ENCODE measurements at regions not wholly inside any gene's neighbourhood (a gene's known extent, or its start where the extent isn't known, plus 50 kb on each side); places are given as distances from the start of the nearest gene placed in this dataset.

DNA sequence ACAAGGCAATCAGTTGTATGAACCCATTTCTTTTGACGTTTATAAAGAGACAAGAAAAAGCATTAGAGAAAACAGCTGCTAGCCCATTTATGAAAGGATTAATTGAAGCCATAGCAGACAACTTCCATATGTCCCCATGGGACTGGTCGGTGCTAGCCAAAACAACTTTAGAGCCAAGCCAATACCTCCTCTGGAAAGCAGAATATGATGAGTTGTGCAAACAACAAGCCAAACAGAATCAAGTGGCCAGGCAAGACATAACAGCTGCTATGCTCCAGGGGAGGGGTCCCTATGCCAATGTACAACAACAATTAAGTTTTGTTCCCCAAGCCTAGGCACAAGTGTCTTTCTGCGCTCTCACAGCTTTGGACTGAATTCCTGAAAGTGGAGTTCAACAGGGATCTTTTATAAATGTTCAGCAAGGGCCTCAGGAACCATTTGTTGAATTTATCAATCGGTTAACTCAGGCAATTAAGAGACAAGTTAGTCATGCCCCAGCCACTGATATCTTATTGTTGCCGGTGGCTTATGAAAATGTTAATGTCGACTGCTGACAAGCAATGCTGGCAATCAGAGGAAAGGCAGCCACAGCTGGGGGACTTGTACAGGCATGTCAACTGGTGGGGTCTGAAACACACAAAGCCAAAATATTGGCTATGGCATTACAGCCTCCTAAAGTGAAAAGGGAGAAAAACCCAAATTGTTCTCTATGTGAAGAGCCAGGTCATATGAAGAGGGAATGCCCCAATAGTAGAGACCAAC is 1593.1 kb upstream of the TENM4 start:
- H3K18ac ChIP-seq (ENCODE audit: low read length), result no peak overlapping the region
- H3K14ac ChIP-seq (ENCODE audit: low read length), result no peak overlapping the region
- no peak overlapping the region for H3K9ac ChIP-seq (ENCODE audit: low read depth, low read length, poor library complexity)
- no peak overlapping the region for H3K4ac ChIP-seq (ENCODE audit: low read length)
- no peaks in the 10 kb centered on the region for H3K4me1 ChIP-seq (ENCODE audit: control insufficient read depth in 2 of 2, insufficient read depth in 1 of 2, low read depth in 1 of 2, low read length in 2 of 2)
- H3K4me2 ChIP-seq (ENCODE audit: insufficient read depth, low read length, poor library complexity, severe bottlenecking), result no peak overlapping the region
- H3K79me1 ChIP-seq (ENCODE audit: low read depth, low read length), result no peaks in the 10 kb centered on the region
- no peak overlapping the region for H4K8ac ChIP-seq (ENCODE audit: low read depth, low read length)
- H3K4me3 ChIP-seq (ENCODE audit: low read length in 2 of 2), result no peak overlapping the region
- no peaks in the 10 kb centered on the region for H3K36me3 ChIP-seq (replicated peaks in 1 of 2; ENCODE audit: control insufficient read depth in 2 of 2, insufficient read depth in 2 of 2, low read length in 2 of 2)
- H4K91ac ChIP-seq (ENCODE audit: low read depth, low read length, poor library complexity), result no peak overlapping the region
- H2BK12ac ChIP-seq (ENCODE audit: low read length), result no peak overlapping the region
- DNase-seq (ENCODE audit: low spot score), result no peak
- no peak overlapping the region for H2BK120ac ChIP-seq (ENCODE audit: low read depth, low read length)
- no peak overlapping the region for H3K23ac ChIP-seq (ENCODE audit: low read depth, low read length, poor library complexity)
- H3K27me3 ChIP-seq (ENCODE audit: control insufficient read depth in 3 of 3, insufficient read depth in 3 of 3, low read depth in 1 of 3, low read length in 3 of 3), result no peaks in the 10 kb centered on the region
- WGBS, 2 donors (ENCODE audit: extremely low coverage in 2 of 2, insufficient read length in 2 of 2, insufficient replicate concordance in 1 of 2), result no CpG with 5 or more reads among the region's 6 CpGs
- no peak overlapping the region for H2BK15ac ChIP-seq (ENCODE audit: low read length)
- peaks cover 2 to 16% of the 10 kb centered on the region in 2 donors for H3K9me3 ChIP-seq (replicated peaks in 1 of 2; ENCODE audit: control insufficient read depth in 2 of 2, insufficient read depth in 1 of 2, low read depth in 1 of 2, low read length in 2 of 2)
- no peak overlapping the region for H3K27ac ChIP-seq (replicated peaks; ENCODE audit: low read length)
- no peak overlapping the region for H2BK5ac ChIP-seq (ENCODE audit: low read length)
- no peak overlapping the region for H2AK5ac ChIP-seq (ENCODE audit: low read depth, low read length)
- H2AFZ ChIP-seq (ENCODE audit: low read length), result peak overlapping the region; percentile 63

DNA sequence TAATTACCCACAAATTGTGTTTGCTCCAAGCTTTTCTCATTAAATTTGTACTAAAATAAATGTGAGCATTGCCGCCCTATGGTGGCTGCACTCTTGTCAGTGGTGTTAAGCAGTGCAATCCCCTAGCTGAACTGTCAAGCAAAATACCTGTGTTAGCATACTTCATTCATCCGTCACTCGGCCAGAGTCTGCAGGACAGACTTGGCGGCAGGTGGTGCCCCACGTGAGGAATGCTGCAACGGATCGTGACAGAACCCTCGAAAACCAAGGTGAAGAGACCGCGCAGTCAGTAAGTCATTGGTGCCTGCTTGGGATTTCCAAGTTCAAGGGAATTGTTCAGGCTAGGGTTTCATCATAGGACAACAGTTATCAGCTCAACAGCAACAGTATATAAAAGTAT is 1592.1 kb upstream of the TENM4 start:
- Histone ChIP-seq H4K8ac (ENCODE audit: low read depth, low read length) (no peak overlapping the region), H3K27me3 (ENCODE audit: control insufficient read depth in 3 of 3, insufficient read depth in 3 of 3, low read depth in 1 of 3, low read length in 3 of 3) (no peaks in the 10 kb centered on the region), H3K4me1 (ENCODE audit: control insufficient read depth in 2 of 2, insufficient read depth in 1 of 2, low read depth in 1 of 2, low read length in 2 of 2) (no peaks in the 10 kb centered on the region), H4K91ac (ENCODE audit: low read depth, low read length, poor library complexity) (no peak overlapping the region), H3K79me1 (ENCODE audit: low read depth, low read length) (no peaks in the 10 kb centered on the region), H3K9me3 (replicated peaks in 1 of 2; ENCODE audit: control insufficient read depth in 2 of 2, insufficient read depth in 1 of 2, low read depth in 1 of 2, low read length in 2 of 2) (peaks cover 0 to 16% of the 10 kb centered on the region in 2 donors), H3K4ac (ENCODE audit: low read length) (no peak overlapping the region), H3K18ac (ENCODE audit: low read length) (no peak overlapping the region), H3K4me2 (ENCODE audit: insufficient read depth, low read length, poor library complexity, severe bottlenecking) (no peak overlapping the region), H3K9ac (ENCODE audit: low read depth, low read length, poor library complexity) (no peak overlapping the region), H2AK5ac (ENCODE audit: low read depth, low read length) (no peak overlapping the region), H2BK5ac (ENCODE audit: low read length) (no peak overlapping the region), H2BK120ac (ENCODE audit: low read depth, low read length) (no peak overlapping the region), H3K14ac (ENCODE audit: low read length) (no peak overlapping the region), H3K4me3 (ENCODE audit: low read length in 2 of 2) (no peak overlapping the region), H2AFZ (ENCODE audit: low read length) (no peak overlapping the region), H3K27ac (replicated peaks; ENCODE audit: low read length) (no peak overlapping the region), H3K23ac (ENCODE audit: low read depth, low read length, poor library complexity) (no peak overlapping the region), H2BK12ac (ENCODE audit: low read length) (no peak overlapping the region), H2BK15ac (ENCODE audit: low read length) (no peak overlapping the region), H3K36me3 (replicated peaks in 1 of 2; ENCODE audit: control insufficient read depth in 2 of 2, insufficient read depth in 2 of 2, low read length in 2 of 2) (no peaks in the 10 kb centered on the region)
- DNase-seq (ENCODE audit: low spot score), result no peak
- WGBS, 2 donors (ENCODE audit: extremely low coverage in 2 of 2, insufficient read length in 2 of 2, insufficient replicate concordance in 1 of 2), result no CpG with 5 or more reads among the region's 10 CpGs

DNA sequence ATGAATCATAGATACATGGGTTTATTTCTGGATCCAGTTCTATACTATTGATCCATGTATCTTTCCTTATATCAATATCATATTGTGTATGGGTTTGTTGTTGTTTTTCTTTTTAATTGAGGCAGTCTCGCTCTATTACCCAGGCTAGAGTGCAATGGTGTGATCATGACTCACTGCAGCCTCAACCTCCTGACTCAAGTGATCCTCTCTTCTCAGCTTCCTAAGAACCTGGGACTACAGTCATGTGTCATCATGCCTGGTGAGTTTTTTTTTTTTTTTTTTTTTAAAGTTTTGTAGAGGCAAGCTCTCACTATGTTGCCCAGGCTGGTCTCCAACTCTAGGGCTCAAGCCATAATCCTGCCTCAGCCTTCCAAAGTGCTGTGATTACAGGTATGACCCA is 1589.4 kb upstream of the TENM4 start:
- Histone ChIP-seq H2BK12ac (ENCODE audit: low read length) (no peak overlapping the region), H4K8ac (ENCODE audit: low read depth, low read length) (no peak overlapping the region), H2AFZ (ENCODE audit: low read length) (no peak overlapping the region), H3K14ac (ENCODE audit: low read length) (no peak overlapping the region), H3K79me1 (ENCODE audit: low read depth, low read length) (no peaks in the 10 kb centered on the region), H3K4me1 (ENCODE audit: control insufficient read depth in 2 of 2, insufficient read depth in 1 of 2, low read depth in 1 of 2, low read length in 2 of 2) (no peaks in the 10 kb centered on the region), H3K4ac (ENCODE audit: low read length) (no peak overlapping the region), H3K9ac (ENCODE audit: low read depth, low read length, poor library complexity) (no peak overlapping the region), H2BK15ac (ENCODE audit: low read length) (no peak overlapping the region), H3K18ac (ENCODE audit: low read length) (no peak overlapping the region), H3K36me3 (replicated peaks in 1 of 2; ENCODE audit: control insufficient read depth in 2 of 2, insufficient read depth in 2 of 2, low read length in 2 of 2) (no peaks in the 10 kb centered on the region), H3K4me2 (ENCODE audit: insufficient read depth, low read length, poor library complexity, severe bottlenecking) (no peak overlapping the region), H3K27me3 (ENCODE audit: control insufficient read depth in 3 of 3, insufficient read depth in 3 of 3, low read depth in 1 of 3, low read length in 3 of 3) (no peaks in the 10 kb centered on the region), H3K27ac (replicated peaks; ENCODE audit: low read length) (no peak overlapping the region), H3K23ac (ENCODE audit: low read depth, low read length, poor library complexity) (no peak overlapping the region), H3K4me3 (ENCODE audit: low read length in 2 of 2) (no peak overlapping the region), H4K91ac (ENCODE audit: low read depth, low read length, poor library complexity) (no peak overlapping the region), H3K9me3 (replicated peaks in 1 of 2; ENCODE audit: control insufficient read depth in 2 of 2, insufficient read depth in 1 of 2, low read depth in 1 of 2, low read length in 2 of 2) (peaks cover 0 to 3% of the 10 kb centered on the region in 2 donors), H2AK5ac (ENCODE audit: low read depth, low read length) (no peak overlapping the region), H2BK120ac (ENCODE audit: low read depth, low read length) (no peak overlapping the region), H2BK5ac (ENCODE audit: low read length) (no peak overlapping the region)
- DNase-seq (ENCODE audit: low spot score), result no peak
- no CpG with 5 or more reads among the region's 1 CpG for WGBS, 2 donors (ENCODE audit: extremely low coverage in 2 of 2, insufficient read length in 2 of 2, insufficient replicate concordance in 1 of 2)

DNA sequence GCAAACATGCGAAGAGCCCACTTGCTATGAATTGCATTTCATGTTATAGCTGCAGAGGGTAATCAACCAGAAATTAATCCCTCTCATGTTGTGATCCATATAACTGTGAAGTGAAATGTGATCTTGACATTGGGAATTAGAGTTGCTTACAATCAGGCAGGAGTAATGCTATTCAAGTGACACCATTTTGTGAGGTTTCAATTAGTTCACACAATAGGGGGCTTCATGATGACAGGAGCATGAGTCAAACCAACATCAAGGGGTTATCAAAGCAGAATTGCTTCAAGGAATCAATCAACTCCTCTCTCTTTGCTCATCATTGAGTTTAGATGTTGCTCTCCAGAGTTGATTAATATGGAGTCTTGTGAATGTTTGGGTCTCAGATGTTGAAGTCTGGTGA is 1585.2 kb upstream of the TENM4 start:
- Histone ChIP-seq H4K91ac (ENCODE audit: low read depth, low read length, poor library complexity) (no peak overlapping the region), H3K14ac (ENCODE audit: low read length) (no peak overlapping the region), H3K4me2 (ENCODE audit: insufficient read depth, low read length, poor library complexity, severe bottlenecking) (no peak overlapping the region), H3K4me1 (ENCODE audit: control insufficient read depth in 2 of 2, insufficient read depth in 1 of 2, low read depth in 1 of 2, low read length in 2 of 2) (no peaks in the 10 kb centered on the region), H3K27me3 (ENCODE audit: control insufficient read depth in 3 of 3, insufficient read depth in 3 of 3, low read depth in 1 of 3, low read length in 3 of 3) (no peaks in the 10 kb centered on the region), H2BK15ac (ENCODE audit: low read length) (no peak overlapping the region), H2BK120ac (ENCODE audit: low read depth, low read length) (no peak overlapping the region), H2BK5ac (ENCODE audit: low read length) (no peak overlapping the region), H2BK12ac (ENCODE audit: low read length) (no peak overlapping the region), H2AK5ac (ENCODE audit: low read depth, low read length) (no peak overlapping the region), H3K36me3 (replicated peaks in 1 of 2; ENCODE audit: control insufficient read depth in 2 of 2, insufficient read depth in 2 of 2, low read length in 2 of 2) (no peaks in the 10 kb centered on the region), H3K79me1 (ENCODE audit: low read depth, low read length) (no peaks in the 10 kb centered on the region), H3K4ac (ENCODE audit: low read length) (no peak overlapping the region), H3K23ac (ENCODE audit: low read depth, low read length, poor library complexity) (no peak overlapping the region), H4K8ac (ENCODE audit: low read depth, low read length) (no peak overlapping the region), H3K27ac (replicated peaks; ENCODE audit: low read length) (no peak overlapping the region), H3K9me3 (replicated peaks in 1 of 2; ENCODE audit: control insufficient read depth in 2 of 2, insufficient read depth in 1 of 2, low read depth in 1 of 2, low read length in 2 of 2) (no peaks in the 10 kb centered on the region), H3K9ac (ENCODE audit: low read depth, low read length, poor library complexity) (no peak overlapping the region), H2AFZ (ENCODE audit: low read length) (no peak overlapping the region), H3K18ac (ENCODE audit: low read length) (no peak overlapping the region), H3K4me3 (ENCODE audit: low read length in 2 of 2) (no peak overlapping the region)
- no peak for DNase-seq (ENCODE audit: low spot score)
- WGBS, 2 donors (ENCODE audit: extremely low coverage in 2 of 2, insufficient read length in 2 of 2, insufficient replicate concordance in 1 of 2), result no CpG with 5 or more reads among the region's 1 CpG
